Activated CD4-positive, alpha-beta memory T cell treated with anti-CD3 and anti-CD28 coated beads, Interleukin-2, amount 10 ng/mL, durations not matched to agents 7 days and 5 days (primary cell): ENCODE measurements at regions not wholly inside any gene's neighbourhood (a gene's known extent, or its start where the extent isn't known, plus 50 kb on each side); places are given as distances from the start of the nearest gene placed in this dataset.

ENCODE experiments used
- CTCF ChIA-PET: fragments of 350-600 bp; sonication (Branson Sonifier 250); formaldehyde crosslinking; loops from one replicate; lab custom pipeline; 2021; ENCODE audit warnings: antibody characterized with exemption, inconsistent platforms; lab: Charles Lee
- POLR2A ChIA-PET: fragments of 350-600 bp; sonication (Branson Sonifier 250); formaldehyde crosslinking; loops from one replicate; lab custom pipeline; 2021; ENCODE audit warnings: antibody characterized with exemption; lab: Charles Lee
- DNase-seq: peaks from one replicate; pipeline ENCODE4 v3.0.0-alpha.2; 2020
- H3K27ac Mint-ChIP-seq: one replicate; pipeline ENCODE4 v1.8.0; 2021; ENCODE audit warnings: mild to moderate bottlenecking, mixed read lengths
- H3K27me3 Mint-ChIP-seq: one replicate; pipeline ENCODE4 v1.8.0; 2021; ENCODE audit warnings: mixed read lengths
- H3K36me3 Mint-ChIP-seq: one replicate; pipeline ENCODE4 v1.8.0; 2021; ENCODE audit warnings: low read depth, mixed read lengths
- H3K4me1 Mint-ChIP-seq: one replicate; pipeline ENCODE4 v1.8.0; 2021; ENCODE audit warnings: mixed read lengths
- H3K4me3 Mint-ChIP-seq: one replicate; pipeline ENCODE4 v1.8.0; 2021; ENCODE audit warnings: mild to moderate bottlenecking, mixed read lengths
- H3K9me3 Mint-ChIP-seq: one replicate; pipeline ENCODE4 v1.8.0; 2021; ENCODE audit warnings: mixed read lengths

GRCh38 chr9:18362166-18362565 lies 111.8 kb upstream of the ADAMTSL1 start:
- ChIA-PET CTCF (no interaction called here), POLR2A (no interaction called here)
- Mint-ChIP-seq H3K9me3 (no peaks in the 10 kb centered on the region), H3K4me1 (no peaks in the 10 kb centered on the region), H3K4me3 (no peak overlapping the region), H3K36me3 (no peaks in the 10 kb centered on the region), H3K27ac (no peak overlapping the region), H3K27me3 (no peaks in the 10 kb centered on the region)
- DNase-seq: no peak

- no peak overlapping the region for H3K4me3 Mint-ChIP-seq
- H3K27ac Mint-ChIP-seq: no peak overlapping the region
- POLR2A ChIA-PET: no interaction called here
- CTCF ChIA-PET: no interaction called here
- no peaks in the 10 kb centered on the region for H3K9me3 Mint-ChIP-seq
- no peaks in the 10 kb centered on the region for H3K36me3 Mint-ChIP-seq
- DNase-seq: no peak
- no peaks in the 10 kb centered on the region for H3K27me3 Mint-ChIP-seq
- H3K4me1 Mint-ChIP-seq: no peaks in the 10 kb centered on the region
These were observed 110.9 kb upstream of the ADAMTSL1 start for GRCh38 chr9:18362901-18363685.

- DNase-seq: no peak
- ChIA-PET CTCF (no interaction called here), POLR2A (no interaction called here)
- H3K4me1 Mint-ChIP-seq: no peaks in the 10 kb centered on the region
- no peak overlapping the region for H3K4me3 Mint-ChIP-seq
- no peaks in the 10 kb centered on the region for H3K9me3 Mint-ChIP-seq
- no peak overlapping the region for H3K27ac Mint-ChIP-seq
- H3K36me3 Mint-ChIP-seq: no peaks in the 10 kb centered on the region
- H3K27me3 Mint-ChIP-seq: no peaks in the 10 kb centered on the region
These were observed 108.3 kb upstream of the ADAMTSL1 start for GRCh38 chr9:18365651-18366050.

GRCh38 chr9:18366184-18366583 lies 107.8 kb upstream of the ADAMTSL1 start:
- ChIA-PET POLR2A (no interaction called here), CTCF (no interaction called here)
- Mint-ChIP-seq H3K4me3 (no peak overlapping the region), H3K27ac (no peak overlapping the region), H3K27me3 (no peaks in the 10 kb centered on the region), H3K4me1 (no peaks in the 10 kb centered on the region), H3K9me3 (no peaks in the 10 kb centered on the region), H3K36me3 (no peaks in the 10 kb centered on the region)
- DNase-seq: no peak

- no peak for DNase-seq
- Mint-ChIP-seq H3K4me3 (no peak overlapping the region), H3K9me3 (no peaks in the 10 kb centered on the region), H3K27me3 (no peaks in the 10 kb centered on the region), H3K4me1 (no peaks in the 10 kb centered on the region), H3K36me3 (no peaks in the 10 kb centered on the region), H3K27ac (no peak overlapping the region)
- CTCF ChIA-PET: no interaction called here
- POLR2A ChIA-PET: no interaction called here
These were observed 105.7 kb upstream of the ADAMTSL1 start for GRCh38 chr9:18368206-18368605.

- H3K27ac Mint-ChIP-seq: no peak overlapping the region
- no peaks in the 10 kb centered on the region for H3K36me3 Mint-ChIP-seq
- POLR2A ChIA-PET: no interaction called here
- no peaks in the 10 kb centered on the region for H3K9me3 Mint-ChIP-seq
- no peaks in the 10 kb centered on the region for H3K27me3 Mint-ChIP-seq
- CTCF ChIA-PET: no interaction called here
- DNase-seq: no peak
- H3K4me1 Mint-ChIP-seq: no peaks in the 10 kb centered on the region
- no peak overlapping the region for H3K4me3 Mint-ChIP-seq
These were observed 102.8 kb upstream of the ADAMTSL1 start for GRCh38 chr9:18371141-18371540.

GRCh38 chr9:18371621-18372020 lies 102.3 kb upstream of the ADAMTSL1 start:
- POLR2A ChIA-PET: no interaction called here
- no peaks in the 10 kb centered on the region for H3K4me1 Mint-ChIP-seq

GRCh38 chr9:18379073-18379811 lies 94.7 kb upstream of the ADAMTSL1 start:
- Mint-ChIP-seq H3K4me3 (no peak overlapping the region), H3K9me3 (no peaks in the 10 kb centered on the region), H3K27me3 (no peaks in the 10 kb centered on the region), H3K36me3 (no peaks in the 10 kb centered on the region), H3K27ac (no peak overlapping the region), H3K4me1 (no peaks in the 10 kb centered on the region)
- no peak for DNase-seq
- POLR2A ChIA-PET: no interaction called here
- CTCF ChIA-PET: interaction anchor here (0.5 kb wide), 1 partner anchor 1548 kb away, joined by 3 read pairs; no protein-coding TSS in a partner anchor

More at GRCh38 chr9:18371621-18372020, 102.3 kb upstream of the ADAMTSL1 start:
- DNase-seq: no peak
- Mint-ChIP-seq H3K27ac (no peak overlapping the region), H3K9me3 (no peaks in the 10 kb centered on the region), H3K27me3 (no peaks in the 10 kb centered on the region), H3K4me3 (no peak overlapping the region), H3K36me3 (no peaks in the 10 kb centered on the region)
- CTCF ChIA-PET: no interaction called here

- Mint-ChIP-seq H3K4me3 (no peak overlapping the region), H3K4me1 (no peaks in the 10 kb centered on the region), H3K27ac (no peak overlapping the region), H3K27me3 (no peaks in the 10 kb centered on the region), H3K9me3 (no peaks in the 10 kb centered on the region), H3K36me3 (no peaks in the 10 kb centered on the region)
- DNase-seq: no peak
- ChIA-PET POLR2A (no interaction called here), CTCF (no interaction called here)
These were observed 91.7 kb upstream of the ADAMTSL1 start for GRCh38 chr9:18382243-18382642.

- no peaks in the 10 kb centered on the region for H3K9me3 Mint-ChIP-seq
- no peak overlapping the region for H3K4me3 Mint-ChIP-seq
- DNase-seq: no peak
- POLR2A ChIA-PET: no interaction called here
- H3K36me3 Mint-ChIP-seq: no peaks in the 10 kb centered on the region
- CTCF ChIA-PET: no interaction called here
- no peaks in the 10 kb centered on the region for H3K4me1 Mint-ChIP-seq
- no peaks in the 10 kb centered on the region for H3K27me3 Mint-ChIP-seq
- no peak overlapping the region for H3K27ac Mint-ChIP-seq
These were observed 89.9 kb upstream of the ADAMTSL1 start for GRCh38 chr9:18384066-18384465.

- Mint-ChIP-seq H3K36me3 (no peaks in the 10 kb centered on the region), H3K4me3 (no peak overlapping the region), H3K27me3 (no peaks in the 10 kb centered on the region), H3K27ac (no peak overlapping the region), H3K4me1 (no peaks in the 10 kb centered on the region), H3K9me3 (no peaks in the 10 kb centered on the region)
- ChIA-PET POLR2A (no interaction called here), CTCF (interaction anchor here (1.2 kb wide), 1 partner anchor 57 kb away, joined by 3 read pairs; no protein-coding TSS in a partner anchor)
- DNase-seq: no peak
These were observed 88.1 kb upstream of the ADAMTSL1 start for GRCh38 chr9:18385696-18386490.

GRCh38 chr9:18390393-18390792 lies 83.6 kb upstream of the ADAMTSL1 start:
- Mint-ChIP-seq H3K9me3 (no peaks in the 10 kb centered on the region), H3K4me3 (no peak overlapping the region), H3K4me1 (no peaks in the 10 kb centered on the region), H3K36me3 (no peaks in the 10 kb centered on the region), H3K27ac (no peak overlapping the region), H3K27me3 (no peaks in the 10 kb centered on the region)
- CTCF ChIA-PET: no interaction called here
- POLR2A ChIA-PET: no interaction called here
- DNase-seq: no peak
